H9 (cell line): ENCODE measurements at regions not wholly inside any gene's neighbourhood (a gene's known extent, or its start where the extent isn't known, plus 50 kb on each side); places are given as distances from the start of the nearest gene placed in this dataset.
A peak's percentile ranks its signal among the peaks of the same experiment; 100 is the strongest.

Source experiments
- DNase-seq: peaks from one replicate; pipeline ENCODE4 v3.0.0-alpha.2; 2017
- H2AFZ ChIP-seq: one replicate; pipeline ENCODE4 v1.6.1; 2013; ENCODE audit warnings: mild to moderate bottlenecking, low read length, control low read depth, moderate library complexity
- H2AK5ac ChIP-seq: 2 replicates; pipeline ENCODE4 v1.6.1; 2013; ENCODE audit warnings: low read length, control low read depth, mixed read lengths; ENCODE audit not compliant: insufficient read length
- H2BK120ac ChIP-seq: one replicate; pipeline ENCODE4 v1.6.1; 2013; ENCODE audit warnings: low read depth, mild to moderate bottlenecking, low read length, control low read depth, inconsistent platforms; ENCODE audit not compliant: poor library complexity, severe bottlenecking
- H2BK12ac ChIP-seq: 2 replicates; pipeline ENCODE4 v1.6.1; 2013; ENCODE audit warnings: low read length, control low read depth, mixed read lengths, low read depth; ENCODE audit not compliant: insufficient read length
- H2BK15ac ChIP-seq: 2 replicates; pipeline ENCODE4 v1.6.1; 2013; ENCODE audit warnings: low read depth, low read length, control low read depth
- H2BK20ac ChIP-seq: one replicate; pipeline ENCODE4 v1.6.1; 2013; ENCODE audit warnings: low read depth, mild to moderate bottlenecking, low read length, control low read depth, inconsistent platforms; ENCODE audit not compliant: poor library complexity, severe bottlenecking
- H2BK5ac ChIP-seq: 2 replicates; pipeline ENCODE4 v1.6.1; 2013; ENCODE audit warnings: low read length, control low read depth, mixed read lengths; ENCODE audit not compliant: insufficient read length
- H3K14ac ChIP-seq: 2 replicates; pipeline ENCODE4 v1.6.1; 2013; ENCODE audit warnings: low read length, control low read depth; ENCODE audit not compliant: insufficient read depth
- H3K18ac ChIP-seq: 2 replicates; pipeline ENCODE4 v1.6.1; 2013; ENCODE audit warnings: low read depth, mild to moderate bottlenecking, mixed read lengths, low read length, control low read depth; ENCODE audit not compliant: insufficient read length
- H3K23ac ChIP-seq: 2 replicates; pipeline ENCODE4 v1.6.1; 2013; ENCODE audit warnings: low read length, control low read depth, mixed read lengths, low read depth; ENCODE audit not compliant: insufficient read length
- H3K23me2 ChIP-seq: 2 replicates; pipeline ENCODE4 v1.6.1; 2013; ENCODE audit warnings: low read depth, mild to moderate bottlenecking, mixed read lengths, low read length, control low read depth; ENCODE audit not compliant: insufficient read length, poor library complexity, severe bottlenecking
- H3K27ac ChIP-seq: 2 replicates; pipeline ENCODE4 v1.5.1; 2013; ENCODE audit warnings: low read length, control low read depth, mixed read lengths, low read depth; ENCODE audit not compliant: insufficient read length
- H3K27me3 ChIP-seq: 2 replicates; pipeline ENCODE4 v1.6.1; 2013; ENCODE audit warnings: low read length, control low read depth, inconsistent platforms; ENCODE audit not compliant: insufficient read depth
- H3K4ac ChIP-seq: 2 replicates; pipeline ENCODE4 v1.6.1; 2013; ENCODE audit warnings: low read depth, mild to moderate bottlenecking, control low read depth, inconsistent platforms, low read length, moderate library complexity
- H3K4me1 ChIP-seq: 2 replicates; pipeline ENCODE4 v1.6.1; 2013; ENCODE audit warnings: low read length, control low read depth, inconsistent platforms; ENCODE audit not compliant: insufficient read depth
- H3K4me2 ChIP-seq: 2 replicates; pipeline ENCODE4 v1.6.1; 2013; ENCODE audit warnings: low read length, control low read depth, mixed read lengths; ENCODE audit not compliant: insufficient read length, insufficient read depth
- H3K56ac ChIP-seq: 2 replicates; pipeline ENCODE4 v1.6.1; 2013; ENCODE audit warnings: low read depth, mild to moderate bottlenecking, mixed read lengths, low read length, control low read depth; ENCODE audit not compliant: insufficient read length
- H3K79me1 ChIP-seq: 2 replicates; pipeline ENCODE4 v1.6.1; 2013; ENCODE audit warnings: low read depth, mild to moderate bottlenecking, moderate library complexity, low read length, control low read depth, inconsistent platforms; ENCODE audit not compliant: insufficient read depth, poor library complexity, severe bottlenecking
- H3K79me2 ChIP-seq: 2 replicates; pipeline ENCODE4 v1.6.1; 2013; ENCODE audit warnings: low read length, control low read depth, inconsistent platforms; ENCODE audit not compliant: insufficient read depth
- H3K9ac ChIP-seq: 2 replicates; pipeline ENCODE4 v1.6.1; 2013; ENCODE audit warnings: low read length, control low read depth, mixed read lengths; ENCODE audit not compliant: insufficient read length; ENCODE audit errors: extremely low read depth
- H3K9me3 ChIP-seq: one replicate; pipeline ENCODE4 v1.6.1; 2013; ENCODE audit warnings: low read depth, low read length, inconsistent platforms; ENCODE audit not compliant: control insufficient read depth
- H3T11ph ChIP-seq: one replicate; pipeline ENCODE4 v1.6.1; 2013; ENCODE audit warnings: mild to moderate bottlenecking, low read length, control low read depth, inconsistent platforms
- H4K20me1 ChIP-seq: one replicate; pipeline ENCODE4 v1.6.1; 2013; ENCODE audit not compliant: control insufficient read depth, insufficient read length, insufficient read depth
- H4K5ac ChIP-seq: 2 replicates; pipeline ENCODE4 v1.6.1; 2013; ENCODE audit warnings: low read depth, mild to moderate bottlenecking, mixed read lengths, low read length, control low read depth; ENCODE audit not compliant: insufficient read length
- H4K8ac ChIP-seq: replicated peaks from 2 replicates; pipeline ENCODE4 v1.6.1; 2013; ENCODE audit warnings: low read length, control low read depth, mixed read lengths, low read depth; ENCODE audit not compliant: insufficient read length
- H4K91ac ChIP-seq: 2 replicates; pipeline ENCODE4 v1.6.1; 2013; ENCODE audit warnings: low read depth, mild to moderate bottlenecking, moderate library complexity, mixed read lengths, low read length, control low read depth; ENCODE audit not compliant: insufficient read length
- H3K27ac Mint-ChIP-seq, 3 experiments: 2 replicates in 2 of 3; 3 replicates in 1 of 3; pipeline ENCODE4 v1.8.0; 2020 to 2021; ENCODE audit warnings: mixed read lengths in 3 of 3, mild to moderate bottlenecking in 1 of 3, moderate library complexity in 1 of 3
- H3K27me3 Mint-ChIP-seq: 2 replicates; pipeline ENCODE4 v1.8.0; 2021; ENCODE audit warnings: low read depth, mild to moderate bottlenecking, moderate library complexity, mixed read lengths
- H3K36me3 Mint-ChIP-seq, 3 experiments: 2 replicates in 2 of 3; 3 replicates in 1 of 3; pipeline ENCODE4 v1.8.0; 2020 to 2021; ENCODE audit warnings: low read depth in 3 of 3, mixed read lengths in 3 of 3; ENCODE audit not compliant: insufficient read depth in 1 of 3
- H3K4me1 Mint-ChIP-seq, 2 experiments: 2 replicates each; pipeline ENCODE4 v1.8.0; 2020; ENCODE audit warnings: mixed read lengths in 2 of 2
- H3K4me3 Mint-ChIP-seq, 2 experiments: 2 replicates in 1 of 2; 3 replicates in 1 of 2; pipeline ENCODE4 v1.8.0; 2020 to 2021; ENCODE audit warnings: mild to moderate bottlenecking in 2 of 2, mixed read lengths in 2 of 2, moderate library complexity in 1 of 2
- H3K9me3 Mint-ChIP-seq, 2 experiments: 2 replicates in 1 of 2; 3 replicates in 1 of 2; pipeline ENCODE4 v1.8.0; 2020; ENCODE audit warnings: mild to moderate bottlenecking in 2 of 2, mixed read lengths in 2 of 2, moderate library complexity in 1 of 2
- WGBS: extraction: QIAGEN DNeasy Blood & Tissue Kit; methylation state at CpG from one replicate; pipeline ENCODE4 v1.1.7; 2013; ENCODE audit warnings: missing lambda C conversion rate, low lambda C conversion rate, mixed read lengths; ENCODE audit not compliant: insufficient read length; ENCODE audit errors: extremely low coverage; 5-methylcytosine and 5-hydroxymethylcytosine counted together
- TF ChIP-seq, protein P1 (sequence below): fragments of 200-600 bp; sonication (generic); conservative IDR thresholded peaks from 3 replicates; pipeline ENCODE4 v1.8.0; 2021; ENCODE audit warnings: antibody characterized with exemption, mild to moderate bottlenecking

- Histone ChIP-seq H3K14ac (no peak overlapping the region; the same call in 1 of the 2 replicates), H2BK5ac (no peak overlapping the region), H3K27me3 (no peaks in the 10 kb centered on the region; the same call in 1 of the 2 replicates), H2AK5ac (no peak overlapping the region), H2BK120ac (no peak overlapping the region), H3T11ph (no peak overlapping the region), H3K9ac (no peak overlapping the region), H2AFZ (no peak overlapping the region), H3K4ac (no peak overlapping the region), H2BK12ac (no peak overlapping the region), H3K9me3 (no peaks in the 10 kb centered on the region), H4K8ac (no peak overlapping the region), H3K4me1 (no peaks in the 10 kb centered on the region), H2BK20ac (no peak overlapping the region), H4K5ac (no peak overlapping the region), H3K4me2 (peak overlapping the region; percentile 79), H2BK15ac (peak overlapping the region; percentile 16; the same call in 1 of the 2 replicates), H3K23me2 (peaks cover 6% of the 10 kb centered on the region), H3K79me2 (no peaks in the 10 kb centered on the region), H3K18ac (no peak overlapping the region), H3K79me1 (no peaks in the 10 kb centered on the region), H3K27ac (no peak overlapping the region), H4K20me1 (no peaks in the 10 kb centered on the region), H3K23ac (no peak overlapping the region), H4K91ac (no peak overlapping the region), H3K56ac (no peak overlapping the region)
- TF ChIP-seq, protein P1, sequence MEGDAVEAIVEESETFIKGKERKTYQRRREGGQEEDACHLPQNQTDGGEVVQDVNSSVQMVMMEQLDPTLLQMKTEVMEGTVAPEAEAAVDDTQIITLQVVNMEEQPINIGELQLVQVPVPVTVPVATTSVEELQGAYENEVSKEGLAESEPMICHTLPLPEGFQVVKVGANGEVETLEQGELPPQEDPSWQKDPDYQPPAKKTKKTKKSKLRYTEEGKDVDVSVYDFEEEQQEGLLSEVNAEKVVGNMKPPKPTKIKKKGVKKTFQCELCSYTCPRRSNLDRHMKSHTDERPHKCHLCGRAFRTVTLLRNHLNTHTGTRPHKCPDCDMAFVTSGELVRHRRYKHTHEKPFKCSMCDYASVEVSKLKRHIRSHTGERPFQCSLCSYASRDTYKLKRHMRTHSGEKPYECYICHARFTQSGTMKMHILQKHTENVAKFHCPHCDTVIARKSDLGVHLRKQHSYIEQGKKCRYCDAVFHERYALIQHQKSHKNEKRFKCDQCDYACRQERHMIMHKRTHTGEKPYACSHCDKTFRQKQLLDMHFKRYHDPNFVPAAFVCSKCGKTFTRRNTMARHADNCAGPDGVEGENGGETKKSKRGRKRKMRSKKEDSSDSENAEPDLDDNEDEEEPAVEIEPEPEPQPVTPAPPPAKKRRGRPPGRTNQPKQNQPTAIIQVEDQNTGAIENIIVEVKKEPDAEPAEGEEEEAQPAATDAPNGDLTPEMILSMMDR = no peak
- Mint-ChIP-seq H3K9me3 (peaks cover 8 to 11% of the 10 kb centered on the region in 2 experiments; a peak in 4 of 5 replicates), H3K4me3 (peak overlapping the region; percentile 55 to 75; a peak in 4 of 5 replicates), H3K36me3 (peaks cover 0 to 8% (median 8%) of the 10 kb centered on the region in 3 experiments; a peak in 5 of 7 replicates), H3K4me1 (peaks cover 7 to 9% of the 10 kb centered on the region in 2 experiments; a peak in 3 of 4 replicates), H3K27ac (no peak overlapping the region), H3K27me3 (peaks cover 49% of the 10 kb centered on the region)
- no peak for DNase-seq
- WGBS = no CpG with 5 or more reads among the region's 21 CpGs
These were observed 67.5 kb upstream of the RGS7 start for GRCh38 chr1:241424480-241424971.
